Aorta (tissue), 5 donors: ENCODE measurements at regions not wholly inside any gene's neighbourhood (a gene's known extent, or its start where the extent isn't known, plus 50 kb on each side); places are given as distances from the start of the nearest gene placed in this dataset.

ENCODE experiments used
- ATAC-seq: fragments of 200-7000 bp; cut with Tn5 transposase; one replicate; pipeline ENCODE4 v1.9.1; 2022; ENCODE audit warnings: moderate library complexity; ENCODE audit not compliant: low FRiP score
- DNase-seq, 2 donors: peaks; one replicate each; pipeline ENCODE4 v3.0.0-alpha.2; 2020
- H3K27ac ChIP-seq, 2 donors: one replicate each; pipeline ENCODE4 v1.5.1; 2013; ENCODE audit warnings: low read length in 2 of 2, mild to moderate bottlenecking in 2 of 2, moderate library complexity in 2 of 2, control low read depth in 1 of 2, inconsistent platforms in 1 of 2, low read depth in 1 of 2
- H3K27me3 ChIP-seq, 2 donors: one replicate each; pipeline ENCODE4 v1.6.1; 2013; ENCODE audit warnings: control low read depth in 1 of 2, low read length in 1 of 2, mild to moderate bottlenecking in 1 of 2, moderate library complexity in 1 of 2; ENCODE audit not compliant: insufficient read depth in 2 of 2, control insufficient read depth in 1 of 2
- H3K36me3 ChIP-seq, 2 donors: one replicate each; pipeline ENCODE4 v1.6.1; 2013; ENCODE audit warnings: control low read depth in 1 of 2, low read length in 1 of 2, mild to moderate bottlenecking in 1 of 2; ENCODE audit not compliant: insufficient read depth in 2 of 2, control insufficient read depth in 1 of 2
- H3K4me1 ChIP-seq, 2 donors: one replicate each; pipeline ENCODE4 v1.6.1; 2013; ENCODE audit warnings: low read length in 2 of 2, control low read depth in 1 of 2, mild to moderate bottlenecking in 1 of 2, moderate library complexity in 1 of 2; ENCODE audit not compliant: insufficient read depth in 2 of 2, control insufficient read depth in 1 of 2
- H3K4me3 ChIP-seq, 2 donors: one replicate each; pipeline ENCODE4 v1.5.1; 2013; ENCODE audit warnings: low read length in 2 of 2, control low read depth in 1 of 2, mild to moderate bottlenecking in 1 of 2
- H3K9me3 ChIP-seq: one replicate; pipeline ENCODE4 v1.6.1; 2013; ENCODE audit warnings: mild to moderate bottlenecking, low read length; ENCODE audit not compliant: control insufficient read depth
- WGBS, 2 donors: extraction: QIAGEN DNeasy Blood & Tissue Kit; methylation state at CpG; one replicate each; pipeline ENCODE4 v1.1.7; 2013; 5-methylcytosine and 5-hydroxymethylcytosine counted together
- intact Hi-C, 2 donors: fragments of 100-400 bp; cut with DNase I; formaldehyde crosslinking; loops; one replicate each; pipeline versions ENCODE4 v1.14.2 to v1.15.0; 2022
- donor health status: healthy with polysubstance abuse.
- donor health status: Bipolar disorder and iron deficiency.
- donor health status: DM: no; HTN: no; CAD: no.
- donor health status: DM: no; HTN: no; CAD: no.
- donor health status: DM: yes; HTN: yes; CAD: no.

DNA sequence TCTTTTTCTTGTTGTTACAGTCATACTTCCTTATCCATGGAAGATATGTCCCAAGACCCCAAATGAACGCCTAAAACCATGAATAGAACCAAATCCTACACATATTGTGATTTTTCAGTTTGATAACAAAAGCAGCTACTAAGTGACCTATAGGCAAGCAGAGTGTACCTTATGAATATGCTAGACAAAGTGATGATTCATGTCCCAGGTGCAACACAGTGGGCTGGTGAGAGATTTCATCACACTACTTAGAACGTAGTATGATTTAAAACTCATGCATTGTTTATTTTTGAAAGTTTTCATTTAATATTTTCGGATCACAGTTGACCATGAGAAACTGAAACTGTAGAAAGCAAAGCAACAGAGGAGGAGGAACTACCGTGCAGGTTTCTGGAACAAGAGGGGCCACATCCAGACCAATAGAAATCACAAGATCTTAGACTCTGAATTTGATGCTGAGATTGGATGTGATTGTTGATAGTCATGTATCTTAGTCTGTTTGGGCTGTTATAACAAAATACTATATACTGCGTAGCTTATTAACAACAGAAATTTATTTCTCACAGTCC is 470.8 kb upstream of the VRK2 start:
- H3K4me1 ChIP-seq = no peaks in the 10 kb centered on the region
- no peak overlapping the region for H3K27ac ChIP-seq
- no peaks in the 10 kb centered on the region for H3K27me3 ChIP-seq
- DNase-seq (no peak), ATAC-seq (no peak)
- no peak overlapping the region for H3K4me3 ChIP-seq
- H3K36me3 ChIP-seq = no peaks in the 10 kb centered on the region
- intact Hi-C loops = no loop called here
- no peaks in the 10 kb centered on the region for H3K9me3 ChIP-seq
- WGBS, 2 donors = 75 to 76% methylated on average over 5 of the region's 5 CpGs

DNA sequence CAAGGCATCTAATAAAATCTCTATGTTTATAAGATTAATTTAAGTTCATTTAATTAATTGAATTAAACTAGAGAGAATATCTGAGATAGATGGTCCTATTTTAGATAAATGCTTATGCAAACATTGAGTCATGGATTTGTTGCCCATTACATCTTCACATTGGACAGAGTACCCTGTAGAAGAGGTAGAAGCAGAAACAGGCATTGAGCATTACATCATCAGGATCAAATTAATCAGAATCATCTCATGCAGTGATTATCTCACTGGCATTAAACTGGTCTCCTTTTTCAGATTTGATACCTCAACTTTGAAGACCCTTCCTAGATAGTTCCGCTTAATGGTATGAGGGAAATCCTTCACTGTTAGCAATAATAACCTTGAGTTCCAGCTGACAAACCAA is 469.6 kb upstream of the VRK2 start:
- DNase-seq (no peak), ATAC-seq (no peak)
- intact Hi-C loops = no loop called here
- WGBS, 2 donors = 99 to 100% methylated on average over 1 of the region's 1 CpG
- Histone ChIP-seq H3K9me3 (no peaks in the 10 kb centered on the region), H3K27ac (no peak overlapping the region), H3K4me1 (no peaks in the 10 kb centered on the region), H3K27me3 (no peaks in the 10 kb centered on the region), H3K36me3 (no peaks in the 10 kb centered on the region), H3K4me3 (no peak overlapping the region)

DNA sequence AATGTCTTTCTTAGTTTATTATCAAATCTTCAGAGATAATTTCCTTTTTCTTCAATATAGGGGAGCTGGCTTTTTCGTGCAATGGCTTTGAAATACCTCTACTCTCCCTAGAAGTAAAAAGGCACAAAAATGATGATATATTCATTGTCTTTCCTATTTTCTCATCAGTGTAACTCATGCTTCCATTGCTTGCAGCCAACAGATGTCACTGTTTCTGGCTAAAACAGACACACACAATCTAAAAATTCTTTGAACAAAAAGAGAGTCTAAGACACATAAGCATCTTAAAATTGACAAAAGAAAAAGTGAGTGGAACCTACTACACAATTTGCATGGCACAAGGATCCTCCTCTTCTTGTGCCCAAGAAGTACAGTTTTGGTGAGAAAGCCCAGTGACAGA is 448.7 kb upstream of the VRK2 start:
- intact Hi-C loops = no loop called here
- no peak overlapping the region for H3K27ac ChIP-seq
- no peaks in the 10 kb centered on the region for H3K4me1 ChIP-seq
- H3K27me3 ChIP-seq = no peaks in the 10 kb centered on the region
- H3K9me3 ChIP-seq = no peaks in the 10 kb centered on the region
- WGBS, 2 donors = 85 to 89% methylated on average over 1 of the region's 1 CpG
- H3K4me3 ChIP-seq = no peak overlapping the region
- ATAC-seq (no peak), DNase-seq (no peak)
- H3K36me3 ChIP-seq = no peaks in the 10 kb centered on the region

DNA sequence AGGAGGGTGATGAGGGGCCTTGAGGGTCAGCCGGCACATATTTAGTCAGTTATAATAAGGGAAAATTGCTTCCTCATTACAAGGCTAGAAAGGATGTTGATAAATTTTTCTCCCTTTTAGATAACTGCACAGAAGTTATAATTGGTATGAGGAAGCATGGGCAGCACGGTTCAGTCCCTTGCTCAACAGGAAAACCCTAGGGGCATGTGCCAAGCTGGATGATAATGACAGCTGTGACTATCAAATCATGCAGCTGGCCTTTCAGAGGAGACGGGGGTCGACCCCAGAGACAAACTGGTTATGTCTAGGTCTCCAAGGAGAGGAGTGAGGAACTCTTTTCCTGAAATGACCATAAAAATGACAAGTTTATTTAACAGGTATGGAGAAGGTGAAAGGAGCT is 448.1 kb upstream of the VRK2 start:
- Histone ChIP-seq H3K4me3 (no peak overlapping the region), H3K27ac (no peak overlapping the region), H3K9me3 (no peaks in the 10 kb centered on the region), H3K27me3 (no peaks in the 10 kb centered on the region), H3K36me3 (no peaks in the 10 kb centered on the region), H3K4me1 (no peaks in the 10 kb centered on the region)
- DNase-seq (no peak), ATAC-seq (no peak)
- intact Hi-C loops = no loop called here
- 27 to 42% methylated on average over 4 of the region's 4 CpGs for WGBS, 2 donors

DNA sequence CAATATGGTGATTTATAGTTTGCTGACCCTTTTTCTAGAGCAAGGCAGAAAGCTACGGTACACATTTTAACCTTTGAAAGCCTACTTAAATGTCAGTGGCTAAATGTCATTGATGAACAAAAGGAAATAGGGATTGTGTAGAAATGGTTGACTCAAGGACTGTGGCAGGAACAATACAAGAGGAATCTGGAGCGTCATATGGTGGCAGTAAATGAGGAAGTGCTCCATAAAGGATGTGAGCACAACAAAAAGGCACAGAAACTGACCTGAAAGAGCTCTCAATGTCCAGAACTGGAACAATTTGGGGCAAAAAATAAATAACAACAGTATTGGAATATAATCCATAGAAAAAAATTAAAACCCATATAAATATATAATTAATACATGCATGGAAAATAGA is 443.9 kb upstream of the VRK2 start:
- DNase-seq = no peak
- H3K4me1 ChIP-seq = no peaks in the 10 kb centered on the region
- H3K4me3 ChIP-seq = no peak overlapping the region
- intact Hi-C loops = no loop called here
- ATAC-seq = no peak
- no peak overlapping the region for H3K27ac ChIP-seq
- H3K9me3 ChIP-seq = no peaks in the 10 kb centered on the region
- no peaks in the 10 kb centered on the region for H3K27me3 ChIP-seq
- H3K36me3 ChIP-seq = no peaks in the 10 kb centered on the region
- 60 to 70% methylated on average over 2 of the region's 2 CpGs for WGBS, 2 donors

DNA sequence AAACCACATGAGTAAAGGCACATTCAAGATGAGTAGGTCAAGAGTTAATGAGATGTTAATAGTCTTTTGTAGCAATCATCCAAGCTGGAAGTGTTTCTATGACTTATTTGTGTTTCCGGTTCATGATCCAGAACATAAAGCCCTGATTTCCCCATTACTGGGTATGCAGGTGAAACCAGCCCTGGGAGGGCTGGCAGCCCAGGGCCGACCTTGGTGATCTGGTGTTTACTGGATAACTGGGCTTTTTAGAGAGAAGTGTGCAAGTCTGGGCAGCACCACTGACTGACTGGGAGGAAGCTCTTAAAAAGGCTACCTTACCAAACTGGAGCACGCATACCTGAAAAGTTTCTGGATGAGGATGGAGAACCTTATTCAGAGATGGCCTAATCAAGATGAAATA is 431.6 kb upstream of the VRK2 start:
- no peak for ATAC-seq
- H3K36me3 ChIP-seq = no peaks in the 10 kb centered on the region
- no peaks in the 10 kb centered on the region for H3K9me3 ChIP-seq
- H3K27ac ChIP-seq = no peak overlapping the region
- 70 to 92% methylated on average over 3 of the region's 3 CpGs for whole genome bisulfite sequencing, 2 donors
- no peak overlapping the region for H3K4me3 ChIP-seq
- H3K27me3 ChIP-seq = no peaks in the 10 kb centered on the region
- no peaks in the 10 kb centered on the region for H3K4me1 ChIP-seq
- no peak for DNase-seq
- intact Hi-C loops = no loop called here

DNA sequence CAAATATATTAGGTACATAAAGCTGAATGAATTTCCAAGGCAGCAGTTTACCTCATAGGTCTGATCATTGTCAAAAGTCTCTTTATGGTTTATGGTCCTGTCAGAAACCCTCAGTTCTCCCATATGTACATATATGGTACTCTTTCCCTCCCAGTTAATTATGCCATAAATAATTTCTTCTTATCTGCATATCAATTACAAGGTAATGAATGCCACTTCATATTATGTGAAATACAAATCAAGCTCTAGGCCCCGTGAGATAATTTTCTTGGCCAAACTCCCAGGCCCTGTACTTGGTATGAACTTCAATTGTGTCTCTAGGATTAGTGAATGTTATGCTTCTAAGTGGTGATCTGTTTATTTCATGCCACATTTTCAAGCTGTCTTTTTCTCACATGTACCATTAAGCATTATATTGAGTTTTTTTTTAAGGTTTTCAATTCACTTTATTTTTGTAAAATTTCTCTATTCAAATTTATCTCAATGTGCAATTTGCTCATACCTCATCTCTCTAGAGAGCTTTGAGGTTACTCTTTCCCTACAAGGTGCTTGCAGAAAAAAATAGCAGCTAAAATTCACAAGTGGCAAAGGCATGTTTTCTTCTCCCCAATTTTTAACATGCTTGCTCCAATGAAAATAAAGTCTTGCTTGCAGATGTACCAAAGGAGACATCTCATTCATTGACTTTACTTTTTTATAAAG is 430.6 kb upstream of the VRK2 start:
- Histone ChIP-seq H3K4me1 (no peaks in the 10 kb centered on the region), H3K9me3 (no peaks in the 10 kb centered on the region), H3K27me3 (no peaks in the 10 kb centered on the region), H3K36me3 (no peaks in the 10 kb centered on the region), H3K4me3 (no peak overlapping the region), H3K27ac (no peak overlapping the region)
- no peak for ATAC-seq
- 6 to 7% methylated on average over 1 of the region's 1 CpG for WGBS, 2 donors
- intact Hi-C loops = no loop called here
- DNase-seq = no peak

DNA sequence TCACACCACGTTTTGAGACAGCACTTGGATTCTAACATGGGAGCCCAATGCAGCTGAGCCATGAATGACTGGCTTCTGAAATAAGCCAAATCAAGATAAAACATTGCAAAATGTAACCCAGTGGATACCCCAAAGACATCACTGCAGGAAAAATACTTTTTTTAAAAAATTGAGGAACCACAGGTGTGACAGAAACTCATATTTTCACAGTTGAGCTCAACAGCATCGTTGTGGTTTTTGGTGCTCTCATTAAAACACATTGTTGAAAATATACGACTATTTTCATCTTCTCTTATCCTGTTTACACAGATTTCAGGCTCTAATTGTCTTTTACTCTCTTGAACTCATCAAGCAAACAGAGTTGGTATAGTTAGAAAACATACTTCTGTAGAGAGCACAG is 429.3 kb upstream of the VRK2 start:
- ATAC-seq (no peak), DNase-seq (no peak)
- intact Hi-C loops = no loop called here
- Histone ChIP-seq H3K4me3 (no peak overlapping the region), H3K36me3 (no peaks in the 10 kb centered on the region), H3K9me3 (no peaks in the 10 kb centered on the region), H3K27me3 (no peaks in the 10 kb centered on the region), H3K4me1 (no peaks in the 10 kb centered on the region), H3K27ac (no peak overlapping the region)
- WGBS, 2 donors = 28 to 48% methylated on average over 3 of the region's 3 CpGs

DNA sequence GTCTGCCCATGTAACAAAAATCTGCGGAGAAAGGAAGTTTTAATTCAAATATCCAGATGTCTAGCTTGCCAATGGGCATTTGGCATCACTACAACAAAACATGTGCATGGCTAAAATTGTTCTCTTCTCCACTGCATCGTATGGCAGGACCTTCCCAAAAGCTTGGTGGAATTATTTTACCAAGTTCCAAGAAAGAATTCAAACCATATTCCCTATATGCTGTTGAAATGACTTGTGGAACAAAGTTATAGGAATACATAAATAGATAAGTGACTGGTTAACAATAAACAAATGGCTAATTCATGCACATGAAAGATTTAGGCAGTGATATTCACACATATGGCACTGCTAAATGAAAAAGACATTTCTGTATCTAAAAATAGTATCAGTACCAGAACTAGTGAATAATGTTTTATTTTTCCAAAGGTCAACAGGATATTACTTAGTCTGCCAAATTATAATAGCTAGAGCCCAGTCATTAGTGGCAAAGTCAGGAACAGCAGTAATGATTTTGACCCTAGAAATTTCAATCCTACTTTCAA is 425.4 kb upstream of the VRK2 start:
- Histone ChIP-seq H3K4me1 (no peaks in the 10 kb centered on the region), H3K9me3 (no peaks in the 10 kb centered on the region), H3K36me3 (no peaks in the 10 kb centered on the region), H3K4me3 (no peak overlapping the region), H3K27me3 (no peaks in the 10 kb centered on the region), H3K27ac (no peak overlapping the region)
- ATAC-seq = no peak
- WGBS, 2 donors = 3 to 13% methylated on average over 2 of the region's 2 CpGs
- no peak for DNase-seq
- intact Hi-C loops = no loop called here
